K562 (cell line): ENCODE measurements at regions not wholly inside any gene's neighbourhood (a gene's known extent, or its start where the extent isn't known, plus 50 kb on each side); places are given as distances from the start of the nearest gene placed in this dataset.
A peak's percentile ranks its signal among the peaks of the same experiment; 100 is the strongest.

Experiments
- ATAC-seq: fragments of 200-7000 bp; cut with Tn5 transposase; 3 replicates; pipeline ENCODE4 v1.9.1; 2020; ENCODE audit warnings: moderate library complexity
- BruUV-seq: library from RNA; stranded (reverse); fragments of 400-500 nt; replicated peaks from 2 replicates; lab custom pipeline; 2021; lab: Mats Ljungman, UMichigan
- CTCF ChIA-PET: fragments of 300-600 bp; formaldehyde crosslinking; extraction: SDS; loops from one replicate; lab custom pipeline; 2021; ENCODE audit warnings: low intra/inter-chr PET ratio; lab: Yijun Ruan, JAX
- POLR2A ChIA-PET: fragments of 300-600, 350-650 bp; sonication (Branson Sonifier 250); formaldehyde crosslinking; extraction: SDS; loops from one replicate; lab custom pipeline; 2021; ENCODE audit warnings: antibody characterized with exemption, inconsistent platforms; lab: Yijun Ruan, JAX
- DNase-seq, 4 experiments: peaks; one replicate each; pipeline versions ENCODE4 v3.0.0 to v3.0.0-alpha.2; 2011 to 2018; ENCODE audit warnings: low spot score in 3 of 4, mixed read lengths in 3 of 4; ENCODE audit errors: extremely low read depth in 1 of 4
- FAIRE-seq: peaks from 2 replicates; lab custom pipeline; 2011; peaks lifted over from hg19 to GRCh38; lab: Jason Lieb, UNC
- H2AFZ ChIP-seq: 2 replicates; pipeline ENCODE4 v1.6.0; 2011; ENCODE audit warnings: low read depth, low read length, control low read depth, inconsistent platforms
- H3K27ac ChIP-seq: fragments of 200-600 bp; 3 replicates; pipeline ENCODE4 v1.8.0; 2011; ENCODE audit warnings: low read depth, mild to moderate bottlenecking, control low read depth, inconsistent platforms, low read length, moderate library complexity, mixed read lengths; ENCODE audit errors: extremely low read depth
- H3K27me3 ChIP-seq, 2 experiments: fragments of 300-600 bp in 1 of 2; 2 replicates in 1 of 2; 3 replicates in 1 of 2; pipeline versions ENCODE4 v1.6.0 to v1.8.0; 2011; ENCODE audit warnings: inconsistent platforms in 2 of 2, low read length in 2 of 2, mild to moderate bottlenecking in 1 of 2, mixed read lengths in 1 of 2, moderate library complexity in 1 of 2; ENCODE audit not compliant: control insufficient read depth in 2 of 2, insufficient read depth in 2 of 2
- H3K36me3 ChIP-seq: fragments of 300-600 bp; 3 replicates; pipeline ENCODE4 v1.8.0; 2011; ENCODE audit warnings: mild to moderate bottlenecking, low read length, inconsistent platforms; ENCODE audit not compliant: control insufficient read depth, insufficient read depth
- H3K4me1 ChIP-seq, 2 experiments: fragments of 200-600 bp in 1 of 2; replicated peaks in 1 of 2; 2 replicates in 1 of 2; 3 replicates in 1 of 2; pipeline versions ENCODE4 v1.5.1 to v1.8.0; 2011; ENCODE audit warnings: inconsistent platforms in 2 of 2, low read length in 2 of 2, mild to moderate bottlenecking in 1 of 2, mixed read lengths in 1 of 2, moderate library complexity in 1 of 2; ENCODE audit not compliant: control insufficient read depth in 2 of 2, insufficient read depth in 2 of 2
- H3K4me2 ChIP-seq: 2 replicates; pipeline ENCODE4 v1.6.1; 2011; ENCODE audit warnings: low read length, control low read depth, inconsistent platforms, mixed read lengths; ENCODE audit not compliant: insufficient read depth
- H3K4me3 ChIP-seq: fragments of 200-600 bp; sonication (generic), shearing (Covaris generic); 2 replicates; pipeline ENCODE4 v1.5.1; 2016; ENCODE audit warnings: control low read depth, inconsistent platforms
- H3K79me2 ChIP-seq: fragments of 200-600 bp; 3 replicates; pipeline ENCODE4 v1.8.0; 2011; ENCODE audit warnings: low read length, inconsistent platforms; ENCODE audit not compliant: control insufficient read depth, insufficient read depth
- H3K9ac ChIP-seq, 2 experiments: 2 replicates each; pipeline versions ENCODE4 v1.6.0 to v1.6.1; 2011; ENCODE audit warnings: low read depth in 2 of 2, low read length in 2 of 2, control low read depth in 1 of 2, inconsistent platforms in 1 of 2, mild to moderate bottlenecking in 1 of 2, mixed read lengths in 1 of 2; ENCODE audit not compliant: insufficient read depth in 1 of 2
- H3K9me1 ChIP-seq: one replicate; pipeline ENCODE4 v1.6.0; 2011; ENCODE audit warnings: inconsistent platforms, mild to moderate bottlenecking, low read length, moderate library complexity; ENCODE audit not compliant: control insufficient read depth, insufficient read depth
- H3K9me3 ChIP-seq: replicated peaks from 2 replicates; pipeline ENCODE4 v1.5.1; 2011; ENCODE audit warnings: low read depth, low read length, inconsistent platforms; ENCODE audit not compliant: control insufficient read depth, insufficient read depth
- H4K20me1 ChIP-seq: replicated peaks from 2 replicates; pipeline ENCODE4 v1.6.1; 2011; ENCODE audit warnings: low read length, inconsistent platforms, mixed read lengths; ENCODE audit not compliant: control insufficient read depth, insufficient read depth
- CTCF ChIP-seq, 3 experiments: IDR thresholded peaks in 2 of 3; conservative IDR thresholded peaks in 1 of 3; 2 replicates each; pipeline ENCODE4 v1.5.1; 2011 to 2012; ENCODE audit warnings: low read length in 3 of 3, mild to moderate bottlenecking in 3 of 3, control low read depth in 2 of 3, improper control_type of control experiment in 1 of 3, inconsistent platforms in 1 of 3, low read depth in 1 of 3, mixed read lengths in 1 of 3, moderate library complexity in 1 of 3; ENCODE audit not compliant: insufficient read depth in 2 of 3
- CTCFL ChIP-seq: IDR thresholded peaks from 2 replicates; pipeline ENCODE4 v1.6.1; 2011; ENCODE audit warnings: borderline replicate concordance, low read depth, mild to moderate bottlenecking, moderate library complexity, low read length; ENCODE audit not compliant: insufficient read depth, poor library complexity, severe bottlenecking
- DEAF1 ChIP-seq: fragments of 450-650 bp; formaldehyde crosslinking; IDR thresholded peaks from 2 replicates; pipeline ENCODE4 v1.4.0; 2020; ENCODE audit warnings: mild to moderate bottlenecking, moderate library complexity
- RAD21 ChIP-seq, 2 experiments: fragments of 250-450 bp in 1 of 2; fragments of 450-650 bp in 1 of 2; sonication (Bioruptor Pico) in 1 of 2; formaldehyde crosslinking in 1 of 2; IDR thresholded peaks in 1 of 2; conservative IDR thresholded peaks in 1 of 2; 2 replicates each; pipeline versions ENCODE4 v1.4.0 to v1.8.0; 2020 to 2022; ENCODE audit warnings: mild to moderate bottlenecking in 2 of 2, moderate library complexity in 1 of 2
- ZKSCAN3 ChIP-seq: fragments of 250-450 bp; sonication (Bioruptor Pico); IDR thresholded peaks from 2 replicates; pipeline ENCODE4 v1.4.0; 2020
- WGBS: fragments of 100-300 bp; shearing (Covaris generic); methylation state at CpG from one replicate; pipeline ENCODE4 v1.1.6; 2016; ENCODE audit warnings: low coverage, mixed read lengths; ENCODE audit not compliant: insufficient coverage; ENCODE audit errors: missing lambda C conversion rate; 5-methylcytosine and 5-hydroxymethylcytosine counted together
- in situ Hi-C: fragments of 300-500 bp; cut with MboI; formaldehyde crosslinking; loops from 4 replicates; pipeline ENCODE4 v1.15.0; 2018; ENCODE audit warnings: inconsistent platforms, mixed read lengths
- intact Hi-C: fragments of 100-400 bp; cut with micrococcal nuclease; formaldehyde crosslinking; loops from 2 replicates; pipeline ENCODE4 v1.14.2; 2022
- TF ChIP-seq, protein P1 (sequence below), 2 experiments: fragments of 450-650 bp; formaldehyde crosslinking in 1 of 2; IDR thresholded peaks; 2 replicates each; pipeline versions ENCODE4 v1.4.0 to v1.6.1; 2014 to 2020; ENCODE audit warnings: mild to moderate bottlenecking in 2 of 2, borderline replicate concordance in 1 of 2, low read depth in 1 of 2

- Histone ChIP-seq H4K20me1 (no peaks in the 10 kb centered on the region), H3K79me2 (no peaks in the 10 kb centered on the region), H3K4me2 (no peak overlapping the region), H3K4me3 (no peak overlapping the region), H3K9ac (no peak overlapping the region), H2AFZ (no peak overlapping the region), H3K27ac (no peak overlapping the region), H3K9me3 (no peaks in the 10 kb centered on the region), H3K4me1 (no peaks in the 10 kb centered on the region; a peak in 1 of 5 replicates), H3K27me3 (no peaks in the 10 kb centered on the region), H3K9me1 (no peaks in the 10 kb centered on the region), H3K36me3 (peaks cover 47% of the 10 kb centered on the region)
- POLR2A ChIA-PET: no interaction called here
- no TSS peak for BruUV-seq
- intact Hi-C loops (loop anchor here (1.0 to 10.0 kb wide), 2 partner anchors 150 to 346 kb away; no protein-coding TSS in a partner anchor), in situ Hi-C loops (no loop called here)
- 83% methylated on average over 2 of the region's 2 CpGs for WGBS
- peak; percentile 69 for ATAC-seq
- no peak for FAIRE-seq
- peak in 1 of 4 experiments; percentile 30 for DNase-seq
- CTCF ChIA-PET: interaction anchor here (0.6 kb wide), 1 partner anchor 357 kb away, joined by 3 read pairs; no protein-coding TSS in a partner anchor
- peak; percentile 31; the same call in 1 of the 2 replicates for TF ChIP-seq DEAF1 (CRISPR knock-in tag)
- peak; percentile 63 to 75 for TF ChIP-seq RAD21 (CRISPR knock-in tag; conservative IDR thresholded peaks at IDR 0.05 in 1 of 2, IDR thresholded peaks at IDR 0.05 in 1 of 2)
- TF ChIP-seq ZKSCAN3 (CRISPR knock-in tag): no peak
- TF ChIP-seq CTCF (IDR thresholded peaks at IDR 0.05 in 2 of 3, conservative IDR thresholded peaks at IDR 0.05 in 1 of 3; ENCODE audit: insufficient read depth in 2 of 3, low read depth in 1 of 3, low read length in 3 of 3): peak; percentile 21 to 57 (median 37); a peak in 3 of 6 replicates
- TF ChIP-seq, protein P1, sequence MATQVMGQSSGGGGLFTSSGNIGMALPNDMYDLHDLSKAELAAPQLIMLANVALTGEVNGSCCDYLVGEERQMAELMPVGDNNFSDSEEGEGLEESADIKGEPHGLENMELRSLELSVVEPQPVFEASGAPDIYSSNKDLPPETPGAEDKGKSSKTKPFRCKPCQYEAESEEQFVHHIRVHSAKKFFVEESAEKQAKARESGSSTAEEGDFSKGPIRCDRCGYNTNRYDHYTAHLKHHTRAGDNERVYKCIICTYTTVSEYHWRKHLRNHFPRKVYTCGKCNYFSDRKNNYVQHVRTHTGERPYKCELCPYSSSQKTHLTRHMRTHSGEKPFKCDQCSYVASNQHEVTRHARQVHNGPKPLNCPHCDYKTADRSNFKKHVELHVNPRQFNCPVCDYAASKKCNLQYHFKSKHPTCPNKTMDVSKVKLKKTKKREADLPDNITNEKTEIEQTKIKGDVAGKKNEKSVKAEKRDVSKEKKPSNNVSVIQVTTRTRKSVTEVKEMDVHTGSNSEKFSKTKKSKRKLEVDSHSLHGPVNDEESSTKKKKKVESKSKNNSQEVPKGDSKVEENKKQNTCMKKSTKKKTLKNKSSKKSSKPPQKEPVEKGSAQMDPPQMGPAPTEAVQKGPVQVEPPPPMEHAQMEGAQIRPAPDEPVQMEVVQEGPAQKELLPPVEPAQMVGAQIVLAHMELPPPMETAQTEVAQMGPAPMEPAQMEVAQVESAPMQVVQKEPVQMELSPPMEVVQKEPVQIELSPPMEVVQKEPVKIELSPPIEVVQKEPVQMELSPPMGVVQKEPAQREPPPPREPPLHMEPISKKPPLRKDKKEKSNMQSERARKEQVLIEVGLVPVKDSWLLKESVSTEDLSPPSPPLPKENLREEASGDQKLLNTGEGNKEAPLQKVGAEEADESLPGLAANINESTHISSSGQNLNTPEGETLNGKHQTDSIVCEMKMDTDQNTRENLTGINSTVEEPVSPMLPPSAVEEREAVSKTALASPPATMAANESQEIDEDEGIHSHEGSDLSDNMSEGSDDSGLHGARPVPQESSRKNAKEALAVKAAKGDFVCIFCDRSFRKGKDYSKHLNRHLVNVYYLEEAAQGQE (IDR thresholded peaks at IDR 0.05; ENCODE audit: borderline replicate concordance): peak; percentile 70; the same call in 1 of the 2 replicates
- TF ChIP-seq, protein P1 (CRISPR knock-in tag; IDR thresholded peaks at IDR 0.05; ENCODE audit: low read depth): no peak
- peak; percentile 29 for TF ChIP-seq CTCFL
These were observed 160.7 kb downstream of the LEPR start for GRCh38 chr1:65581119-65581518.
